WTC11 (cell line): ENCODE measurements at regions not wholly inside any gene's neighbourhood (a gene's known extent, or its start where the extent isn't known, plus 50 kb on each side); places are given as distances from the start of the nearest gene placed in this dataset.
"Not testable (repeated sequence)": the region's sequence is repeated elsewhere in the genome, so short reads cannot be mapped to it uniquely, and the experiment has no call there.

Source experiments
- ATAC-seq: fragments of 200-7000 bp; cut with Tn5 transposase; 2 replicates; pipeline ENCODE4 v1.10.0; 2021; ENCODE audit warnings: mild to moderate bottlenecking, moderate library complexity
- CTCF ChIA-PET: fragments of 300-600 bp; sonication (Branson Sonifier 250); formaldehyde crosslinking; loops from one replicate; lab custom pipeline; 2021; ENCODE audit warnings: antibody characterized with exemption; lab: Charles Lee
- POLR2A ChIA-PET: fragments of 350-600 bp; sonication (Branson Sonifier 250); formaldehyde crosslinking; loops from one replicate; lab custom pipeline; 2021; ENCODE audit warnings: antibody characterized with exemption; lab: Charles Lee
- DNase-seq: peaks from one replicate; pipeline ENCODE4 v3.0.0; 2021; ENCODE audit warnings: low spot score
- H3K27ac Mint-ChIP-seq: 2 replicates; pipeline ENCODE4 v1.8.0; 2021; ENCODE audit warnings: mixed read lengths
- H3K27me3 Mint-ChIP-seq: 2 replicates; pipeline ENCODE4 v1.8.0; 2021; ENCODE audit warnings: low read depth, mild to moderate bottlenecking, moderate library complexity, mixed read lengths
- H3K36me3 Mint-ChIP-seq: 2 replicates; pipeline ENCODE4 v1.8.0; 2021; ENCODE audit warnings: mixed read lengths
- H3K4me1 Mint-ChIP-seq: 2 replicates; pipeline ENCODE4 v1.8.0; 2022; ENCODE audit warnings: mixed read lengths
- H3K4me3 Mint-ChIP-seq: 2 replicates; pipeline ENCODE4 v1.8.0; 2021; ENCODE audit warnings: mild to moderate bottlenecking, moderate library complexity, mixed read lengths
- H3K9me3 Mint-ChIP-seq: 2 replicates; pipeline ENCODE4 v1.8.0; 2021; ENCODE audit warnings: mixed read lengths
- CDX4 ChIP-seq: fragments of 250-450 bp; sonication (Bioruptor Pico); IDR thresholded peaks from 2 replicates; pipeline ENCODE4 v1.9.0; 2021; ENCODE audit warnings: moderate library complexity, mild to moderate bottlenecking, inconsistent platforms, borderline replicate concordance
- FOXK1 ChIP-seq: sonication (generic); formaldehyde crosslinking; IDR thresholded peaks from 2 replicates; pipeline ENCODE4 v1.8.0; 2022; ENCODE audit warnings: mild to moderate bottlenecking, moderate library complexity, missing genetic modification reagents
- GABPB1 ChIP-seq: sonication (generic); formaldehyde crosslinking; IDR thresholded peaks from 2 replicates; pipeline ENCODE4 v1.8.1; 2023; ENCODE audit warnings: mild to moderate bottlenecking, missing genetic modification reagents
- HMGA2 ChIP-seq: fragments of 250-450 bp; sonication (Bioruptor Pico); IDR thresholded peaks from 2 replicates; pipeline ENCODE4 v1.4.0; 2021; ENCODE audit warnings: mild to moderate bottlenecking, moderate library complexity
- NR1H2 ChIP-seq: sonication (generic); formaldehyde crosslinking; IDR thresholded peaks from 2 replicates; pipeline ENCODE4 v1.9.0; 2021; ENCODE audit warnings: mild to moderate bottlenecking, moderate library complexity, missing genetic modification reagents
- NR3C1 ChIP-seq: sonication (generic); formaldehyde crosslinking; conservative IDR thresholded peaks from 2 replicates; pipeline ENCODE4 v1.8.1; 2023; ENCODE audit warnings: low read depth, mild to moderate bottlenecking, missing genetic modification reagents
- TP53 ChIP-seq: sonication (generic); formaldehyde crosslinking; IDR thresholded peaks from 2 replicates; pipeline ENCODE4 v1.8.1; 2023; ENCODE audit warnings: mild to moderate bottlenecking, missing genetic modification reagents
- USF1 ChIP-seq: sonication (generic); formaldehyde crosslinking; IDR thresholded peaks from 2 replicates; pipeline ENCODE4 v1.8.0; 2022; ENCODE audit warnings: mild to moderate bottlenecking, missing genetic modification reagents
- ZBTB21 ChIP-seq: sonication (generic); formaldehyde crosslinking; IDR thresholded peaks from 2 replicates; pipeline ENCODE4 v1.8.1; 2023; ENCODE audit warnings: mild to moderate bottlenecking, missing genetic modification reagents, borderline replicate concordance
- ZNF138 ChIP-seq: sonication (generic); formaldehyde crosslinking; conservative IDR thresholded peaks from 2 replicates; pipeline ENCODE4 v1.8.1; 2022; ENCODE audit warnings: mild to moderate bottlenecking, moderate library complexity, missing genetic modification reagents
- ZNF219 ChIP-seq: sonication (generic); formaldehyde crosslinking; IDR thresholded peaks from 2 replicates; pipeline ENCODE4 v1.8.0; 2023; ENCODE audit warnings: missing genetic modification reagents, mild to moderate bottlenecking, borderline replicate concordance
- ZNF232 ChIP-seq: sonication (generic); formaldehyde crosslinking; IDR thresholded peaks from 2 replicates; pipeline ENCODE4 v1.8.0; 2022; ENCODE audit warnings: mild to moderate bottlenecking, missing genetic modification reagents
- ZNF396 ChIP-seq: fragments of 250-450 bp; sonication (Bioruptor Pico); IDR thresholded peaks from 2 replicates; pipeline ENCODE4 v1.8.0; 2021; ENCODE audit warnings: mild to moderate bottlenecking, moderate library complexity, borderline replicate concordance
- ZNF671 ChIP-seq: fragments of 250-450 bp; sonication (Bioruptor Pico); IDR thresholded peaks from 2 replicates; pipeline ENCODE4 v1.8.0; 2021; ENCODE audit warnings: mild to moderate bottlenecking
- TF ChIP-seq, protein P1 (sequence below): sonication (generic); formaldehyde crosslinking; conservative IDR thresholded peaks from 2 replicates; pipeline ENCODE4 v1.8.1; 2023; ENCODE audit warnings: mild to moderate bottlenecking, low read depth, missing genetic modification reagents, moderate library complexity
- TF ChIP-seq, protein P2 (sequence below): fragments of 250-450 bp; sonication (Bioruptor Pico); IDR thresholded peaks from 2 replicates; pipeline ENCODE4 v2.1.2; 2022; ENCODE audit warnings: mild to moderate bottlenecking, moderate library complexity
- TF ChIP-seq, protein P3 (sequence below): sonication (generic); formaldehyde crosslinking; IDR thresholded peaks from 2 replicates; pipeline ENCODE4 v1.8.1; 2023; ENCODE audit warnings: mild to moderate bottlenecking, missing genetic modification reagents, moderate library complexity
- TF ChIP-seq, protein P4 (sequence below): fragments of 250-450 bp; sonication (Bioruptor Pico); conservative IDR thresholded peaks from 2 replicates; pipeline ENCODE4 v1.9.0; 2021; ENCODE audit warnings: mild to moderate bottlenecking
- TF ChIP-seq, protein P5 (sequence below): sonication (generic); formaldehyde crosslinking; IDR thresholded peaks from 2 replicates; pipeline ENCODE4 v1.8.1; 2022; ENCODE audit warnings: low read depth, missing genetic modification reagents, borderline replicate concordance

DNA sequence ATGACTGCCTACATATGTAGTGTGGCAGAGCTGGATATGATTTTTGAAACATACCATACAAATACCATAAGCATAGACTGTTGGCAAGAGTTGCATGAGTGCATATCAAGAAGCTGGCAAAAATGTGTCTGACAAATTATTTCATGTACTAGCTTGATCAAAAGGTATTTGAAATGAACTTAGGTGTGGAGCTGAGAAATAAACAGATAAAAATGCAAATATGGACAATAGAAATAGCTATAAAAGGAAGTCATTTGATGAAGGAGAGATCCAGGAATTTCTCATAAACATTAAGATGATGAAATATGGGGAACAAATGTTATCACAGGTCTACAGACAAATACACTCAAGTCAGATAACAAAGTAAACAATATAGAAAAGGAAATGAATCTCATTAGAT, 609.1 kb downstream of the PTPRC start:
- no peaks in the 10 kb centered on the region for H3K27me3 Mint-ChIP-seq
- DNase-seq (no peak), ATAC-seq (no peak)
- H3K27ac Mint-ChIP-seq = no peak overlapping the region
- H3K9me3 Mint-ChIP-seq = peaks cover 11% of the 10 kb centered on the region
- no peak for TF ChIP-seq ZNF396 (CRISPR knock-in tag)
- TF ChIP-seq ZBTB21 (CRISPR knock-in tag) = no peak
- TF ChIP-seq NR3C1 (CRISPR knock-in tag) = no peak
- TF ChIP-seq ZNF138 (CRISPR knock-in tag) = no peak
- TF ChIP-seq ZNF232 (CRISPR knock-in tag) = no peak
- TF ChIP-seq TP53 = no peak
- no peak for TF ChIP-seq ZNF671 (CRISPR knock-in tag)
- TF ChIP-seq, protein P1, sequence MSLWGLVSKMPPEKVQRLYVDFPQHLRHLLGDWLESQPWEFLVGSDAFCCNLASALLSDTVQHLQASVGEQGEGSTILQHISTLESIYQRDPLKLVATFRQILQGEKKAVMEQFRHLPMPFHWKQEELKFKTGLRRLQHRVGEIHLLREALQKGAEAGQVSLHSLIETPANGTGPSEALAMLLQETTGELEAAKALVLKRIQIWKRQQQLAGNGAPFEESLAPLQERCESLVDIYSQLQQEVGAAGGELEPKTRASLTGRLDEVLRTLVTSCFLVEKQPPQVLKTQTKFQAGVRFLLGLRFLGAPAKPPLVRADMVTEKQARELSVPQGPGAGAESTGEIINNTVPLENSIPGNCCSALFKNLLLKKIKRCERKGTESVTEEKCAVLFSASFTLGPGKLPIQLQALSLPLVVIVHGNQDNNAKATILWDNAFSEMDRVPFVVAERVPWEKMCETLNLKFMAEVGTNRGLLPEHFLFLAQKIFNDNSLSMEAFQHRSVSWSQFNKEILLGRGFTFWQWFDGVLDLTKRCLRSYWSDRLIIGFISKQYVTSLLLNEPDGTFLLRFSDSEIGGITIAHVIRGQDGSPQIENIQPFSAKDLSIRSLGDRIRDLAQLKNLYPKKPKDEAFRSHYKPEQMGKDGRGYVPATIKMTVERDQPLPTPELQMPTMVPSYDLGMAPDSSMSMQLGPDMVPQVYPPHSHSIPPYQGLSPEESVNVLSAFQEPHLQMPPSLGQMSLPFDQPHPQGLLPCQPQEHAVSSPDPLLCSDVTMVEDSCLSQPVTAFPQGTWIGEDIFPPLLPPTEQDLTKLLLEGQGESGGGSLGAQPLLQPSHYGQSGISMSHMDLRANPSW (CRISPR knock-in tag) = no peak
- no peak for TF ChIP-seq HMGA2 (CRISPR knock-in tag)
- no peak for TF ChIP-seq GABPB1 (CRISPR knock-in tag)
- TF ChIP-seq, protein P2, sequence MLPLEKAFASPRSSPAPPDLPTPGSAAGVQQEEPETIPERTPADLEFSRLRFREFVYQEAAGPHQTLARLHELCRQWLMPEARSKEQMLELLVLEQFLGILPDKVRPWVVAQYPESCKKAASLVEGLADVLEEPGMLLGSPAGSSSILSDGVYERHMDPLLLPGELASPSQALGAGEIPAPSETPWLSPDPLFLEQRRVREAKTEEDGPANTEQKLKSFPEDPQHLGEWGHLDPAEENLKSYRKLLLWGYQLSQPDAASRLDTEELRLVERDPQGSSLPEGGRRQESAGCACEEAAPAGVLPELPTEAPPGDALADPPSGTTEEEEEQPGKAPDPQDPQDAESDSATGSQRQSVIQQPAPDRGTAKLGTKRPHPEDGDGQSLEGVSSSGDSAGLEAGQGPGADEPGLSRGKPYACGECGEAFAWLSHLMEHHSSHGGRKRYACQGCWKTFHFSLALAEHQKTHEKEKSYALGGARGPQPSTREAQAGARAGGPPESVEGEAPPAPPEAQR (CRISPR knock-in tag) = no peak
- no peak for TF ChIP-seq ZNF219
- TF ChIP-seq NR1H2 (CRISPR knock-in tag) = no peak
- TF ChIP-seq, protein P3, sequence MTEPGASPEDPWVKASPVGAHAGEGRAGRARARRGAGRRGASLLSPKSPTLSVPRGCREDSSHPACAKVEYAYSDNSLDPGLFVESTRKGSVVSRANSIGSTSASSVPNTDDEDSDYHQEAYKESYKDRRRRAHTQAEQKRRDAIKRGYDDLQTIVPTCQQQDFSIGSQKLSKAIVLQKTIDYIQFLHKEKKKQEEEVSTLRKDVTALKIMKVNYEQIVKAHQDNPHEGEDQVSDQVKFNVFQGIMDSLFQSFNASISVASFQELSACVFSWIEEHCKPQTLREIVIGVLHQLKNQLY = no peak
- TF ChIP-seq CDX4 = no peak
- TF ChIP-seq FOXK1 = no peak
- TF ChIP-seq, protein P4, sequence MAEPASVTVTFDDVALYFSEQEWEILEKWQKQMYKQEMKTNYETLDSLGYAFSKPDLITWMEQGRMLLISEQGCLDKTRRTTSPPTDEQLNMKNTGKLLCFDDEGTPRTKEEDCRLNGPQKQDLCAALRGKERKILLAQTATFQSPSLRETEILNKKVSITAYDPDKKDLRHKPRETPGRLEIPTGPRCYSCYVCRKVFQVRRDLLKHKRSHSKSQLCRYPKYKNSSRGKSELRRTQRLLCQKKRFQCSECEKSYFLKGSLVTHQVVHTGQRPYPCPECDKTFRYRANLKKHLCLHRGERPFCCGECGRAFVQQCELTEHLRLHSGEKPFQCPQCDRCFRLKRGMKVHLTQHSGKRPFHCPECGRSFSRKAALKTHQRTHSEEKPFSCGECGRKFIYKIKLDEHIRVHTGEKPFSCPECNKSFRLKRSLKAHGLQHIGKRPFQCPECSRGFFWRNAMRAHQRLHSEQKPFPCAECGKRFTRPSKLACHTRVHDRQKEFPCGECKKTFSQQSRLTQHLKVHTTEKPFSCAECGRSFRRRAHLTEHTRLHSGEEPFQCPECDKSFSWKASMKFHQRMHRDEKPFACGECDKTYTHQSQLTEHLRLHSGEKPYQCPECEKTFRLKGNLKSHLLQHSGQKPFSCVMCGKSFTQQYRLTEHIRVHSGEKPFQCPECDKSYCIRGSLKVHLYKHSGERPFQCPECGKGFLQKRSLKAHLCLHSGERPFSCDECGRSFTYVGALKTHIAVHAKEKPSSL (CRISPR knock-in tag) = no peak
- no peak for TF ChIP-seq USF1
- TF ChIP-seq, protein P5, sequence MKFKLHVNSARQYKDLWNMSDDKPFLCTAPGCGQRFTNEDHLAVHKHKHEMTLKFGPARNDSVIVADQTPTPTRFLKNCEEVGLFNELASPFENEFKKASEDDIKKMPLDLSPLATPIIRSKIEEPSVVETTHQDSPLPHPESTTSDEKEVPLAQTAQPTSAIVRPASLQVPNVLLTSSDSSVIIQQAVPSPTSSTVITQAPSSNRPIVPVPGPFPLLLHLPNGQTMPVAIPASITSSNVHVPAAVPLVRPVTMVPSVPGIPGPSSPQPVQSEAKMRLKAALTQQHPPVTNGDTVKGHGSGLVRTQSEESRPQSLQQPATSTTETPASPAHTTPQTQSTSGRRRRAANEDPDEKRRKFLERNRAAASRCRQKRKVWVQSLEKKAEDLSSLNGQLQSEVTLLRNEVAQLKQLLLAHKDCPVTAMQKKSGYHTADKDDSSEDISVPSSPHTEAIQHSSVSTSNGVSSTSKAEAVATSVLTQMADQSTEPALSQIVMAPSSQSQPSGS (CRISPR knock-in tag) = no peak
- H3K4me3 Mint-ChIP-seq = no peak overlapping the region
- H3K36me3 Mint-ChIP-seq = no peaks in the 10 kb centered on the region
- POLR2A ChIA-PET = no interaction called here
- CTCF ChIA-PET = no interaction called here
- peaks cover 7% of the 10 kb centered on the region for H3K4me1 Mint-ChIP-seq

DNA sequence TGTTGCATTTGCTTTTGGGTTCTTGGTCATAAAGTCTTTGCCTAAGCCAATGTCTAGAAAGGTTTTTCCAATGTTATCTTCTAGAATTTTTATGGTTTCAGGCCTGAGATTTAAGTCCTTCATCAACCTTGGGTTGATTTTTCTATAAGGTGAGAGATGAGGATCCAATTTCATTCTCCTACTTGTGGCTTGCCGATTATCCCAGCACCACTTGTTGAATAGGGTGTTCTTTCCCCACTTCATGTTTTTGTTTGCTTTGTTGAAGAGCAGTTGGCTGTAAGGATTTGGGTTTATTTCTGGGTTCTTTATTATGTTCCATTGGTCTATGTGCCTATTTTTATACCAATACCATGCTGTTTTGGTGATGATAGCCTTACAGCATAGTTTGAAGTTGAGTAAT, 615.2 kb downstream of the PTPRC start:
- H3K27ac Mint-ChIP-seq, H3K27me3 Mint-ChIP-seq, CTCF ChIA-PET, ATAC-seq, H3K4me1 Mint-ChIP-seq, DNase-seq, POLR2A ChIA-PET, H3K4me3 Mint-ChIP-seq, H3K36me3 Mint-ChIP-seq: not testable (repeated sequence)
- peaks cover 40% of the 10 kb centered on the region for H3K9me3 Mint-ChIP-seq
